HL-60 (cell line): ENCODE measurements at regions not wholly inside any gene's neighbourhood (a gene's known extent, or its start where the extent isn't known, plus 50 kb on each side); places are given as distances from the start of the nearest gene placed in this dataset.

Source experiments
- CTCF ChIP-seq: IDR thresholded peaks from one replicate; pipeline ENCODE4 v1.5.1; 2011; ENCODE audit warnings: low read length, control low read depth, inconsistent platforms; ENCODE audit not compliant: insufficient read depth
- POLR2AphosphoS5 ChIP-seq: IDR thresholded peaks from 2 replicates; pipeline ENCODE4 v1.6.1; 2012; ENCODE audit warnings: low read depth
- SPI1 ChIP-seq: IDR thresholded peaks from 2 replicates; pipeline ENCODE4 v1.6.1; 2012; ENCODE audit warnings: low read depth, mild to moderate bottlenecking, borderline replicate concordance
- TF ChIP-seq, protein P1 (sequence below): IDR thresholded peaks from 2 replicates; pipeline ENCODE4 v1.6.1; 2012; ENCODE audit warnings: low read depth; ENCODE audit not compliant: insufficient replicate concordance

- TF ChIP-seq CTCF (no peak), POLR2AphosphoS5 (no peak), SPI1 (no peak)
- TF ChIP-seq, protein P1, sequence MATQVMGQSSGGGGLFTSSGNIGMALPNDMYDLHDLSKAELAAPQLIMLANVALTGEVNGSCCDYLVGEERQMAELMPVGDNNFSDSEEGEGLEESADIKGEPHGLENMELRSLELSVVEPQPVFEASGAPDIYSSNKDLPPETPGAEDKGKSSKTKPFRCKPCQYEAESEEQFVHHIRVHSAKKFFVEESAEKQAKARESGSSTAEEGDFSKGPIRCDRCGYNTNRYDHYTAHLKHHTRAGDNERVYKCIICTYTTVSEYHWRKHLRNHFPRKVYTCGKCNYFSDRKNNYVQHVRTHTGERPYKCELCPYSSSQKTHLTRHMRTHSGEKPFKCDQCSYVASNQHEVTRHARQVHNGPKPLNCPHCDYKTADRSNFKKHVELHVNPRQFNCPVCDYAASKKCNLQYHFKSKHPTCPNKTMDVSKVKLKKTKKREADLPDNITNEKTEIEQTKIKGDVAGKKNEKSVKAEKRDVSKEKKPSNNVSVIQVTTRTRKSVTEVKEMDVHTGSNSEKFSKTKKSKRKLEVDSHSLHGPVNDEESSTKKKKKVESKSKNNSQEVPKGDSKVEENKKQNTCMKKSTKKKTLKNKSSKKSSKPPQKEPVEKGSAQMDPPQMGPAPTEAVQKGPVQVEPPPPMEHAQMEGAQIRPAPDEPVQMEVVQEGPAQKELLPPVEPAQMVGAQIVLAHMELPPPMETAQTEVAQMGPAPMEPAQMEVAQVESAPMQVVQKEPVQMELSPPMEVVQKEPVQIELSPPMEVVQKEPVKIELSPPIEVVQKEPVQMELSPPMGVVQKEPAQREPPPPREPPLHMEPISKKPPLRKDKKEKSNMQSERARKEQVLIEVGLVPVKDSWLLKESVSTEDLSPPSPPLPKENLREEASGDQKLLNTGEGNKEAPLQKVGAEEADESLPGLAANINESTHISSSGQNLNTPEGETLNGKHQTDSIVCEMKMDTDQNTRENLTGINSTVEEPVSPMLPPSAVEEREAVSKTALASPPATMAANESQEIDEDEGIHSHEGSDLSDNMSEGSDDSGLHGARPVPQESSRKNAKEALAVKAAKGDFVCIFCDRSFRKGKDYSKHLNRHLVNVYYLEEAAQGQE: no peak
Observed at GRCh38 chr4:22313976-22314375, 201.9 kb downstream of the ADGRA3 start.
